IMR-90 (cell line): ENCODE measurements at regions not wholly inside any gene's neighbourhood (a gene's known extent, or its start where the extent isn't known, plus 50 kb on each side); places are given as distances from the start of the nearest gene placed in this dataset.

Source experiments
- ATAC-seq: fragments of 200-7000 bp; cut with Tn5 transposase; 2 replicates; pipeline ENCODE4 v1.9.1; 2020; ENCODE audit warnings: low read depth, mild to moderate bottlenecking, moderate library complexity
- BruUV-seq: library from RNA; stranded (reverse); fragments of 400-500 nt; replicated peaks from 2 replicates; lab custom pipeline; 2021; lab: Mats Ljungman, UMichigan
- CTCF ChIA-PET: fragments of 300-600 bp; formaldehyde crosslinking; extraction: SDS; loops from one replicate; lab custom pipeline; 2021; ENCODE audit warnings: antibody characterized with exemption; lab: Yijun Ruan, JAX
- POLR2A ChIA-PET: fragments of 300-600 bp; sonication (Branson Sonifier 250); formaldehyde crosslinking; loops from one replicate; lab custom pipeline; 2022; ENCODE audit warnings: antibody characterized with exemption; ENCODE audit not compliant: unreplicated experiment; lab: Charles Lee
- DNase-seq: peaks from one replicate; pipeline ENCODE4 v3.0.0; 2013
- H2AFZ ChIP-seq: replicated peaks from 2 replicates; pipeline ENCODE3; 2013; ENCODE audit warnings: low read length, mild to moderate bottlenecking; ENCODE audit not compliant: poor library complexity
- H2AK5ac ChIP-seq: 2 replicates; pipeline ENCODE4 v1.6.1; 2013; ENCODE audit warnings: low read depth, low read length, inconsistent platforms
- H2AK9ac ChIP-seq: replicated peaks from 2 replicates; pipeline ENCODE3; 2013; ENCODE audit warnings: mild to moderate bottlenecking, low read depth, low read length, moderate library complexity; ENCODE audit not compliant: poor library complexity
- H2BK120ac ChIP-seq: 2 replicates; pipeline ENCODE4 v1.6.1; 2013; ENCODE audit warnings: low read depth, low read length, inconsistent platforms
- H2BK15ac ChIP-seq: 3 replicates; pipeline ENCODE4 v1.6.1; 2013; ENCODE audit warnings: low read depth, low read length, inconsistent platforms
- H2BK20ac ChIP-seq: 2 replicates; pipeline ENCODE4 v1.6.1; 2013; ENCODE audit warnings: low read depth, mild to moderate bottlenecking, inconsistent platforms, low read length, moderate library complexity
- H2BK5ac ChIP-seq: 2 replicates; pipeline ENCODE4 v1.6.1; 2013; ENCODE audit warnings: mild to moderate bottlenecking, low read depth, low read length, inconsistent platforms; ENCODE audit not compliant: poor library complexity, severe bottlenecking
- H3K14ac ChIP-seq: replicated peaks from 2 replicates; pipeline ENCODE4 v1.6.1; 2013; ENCODE audit warnings: low read depth, low read length, inconsistent platforms
- H3K18ac ChIP-seq: 2 replicates; pipeline ENCODE4 v1.6.1; 2013; ENCODE audit warnings: low read depth, low read length, control low read depth
- H3K23ac ChIP-seq: 2 replicates; pipeline ENCODE4 v1.6.1; 2013; ENCODE audit warnings: low read depth, low read length, inconsistent platforms
- H3K27ac ChIP-seq: 2 replicates; pipeline ENCODE4 v1.5.1; 2013; ENCODE audit warnings: mild to moderate bottlenecking, control low read depth, low read length; ENCODE audit not compliant: insufficient read depth
- H3K27me3 ChIP-seq: 2 replicates; pipeline ENCODE4 v1.6.1; 2013; ENCODE audit warnings: low read length; ENCODE audit not compliant: control insufficient read depth, insufficient read depth
- H3K36me3 ChIP-seq: 2 replicates; pipeline ENCODE4 v1.6.1; 2013; ENCODE audit warnings: low read length, mixed read lengths; ENCODE audit not compliant: control insufficient read depth, insufficient read depth
- H3K4ac ChIP-seq: 2 replicates; pipeline ENCODE4 v1.6.1; 2013; ENCODE audit warnings: low read depth, low read length, inconsistent platforms
- H3K4me1 ChIP-seq: 2 replicates; pipeline ENCODE4 v1.6.1; 2013; ENCODE audit warnings: low read length, mixed read lengths; ENCODE audit not compliant: control insufficient read depth, insufficient read depth
- H3K4me2 ChIP-seq: 2 replicates; pipeline ENCODE4 v1.6.1; 2013; ENCODE audit warnings: low read depth, mild to moderate bottlenecking, control low read depth, low read length, moderate library complexity
- H3K4me3 ChIP-seq: 2 replicates; pipeline ENCODE4 v1.5.1; 2013; ENCODE audit warnings: low read depth, mild to moderate bottlenecking, control low read depth, low read length, moderate library complexity; ENCODE audit not compliant: insufficient read depth
- H3K56ac ChIP-seq: 2 replicates; pipeline ENCODE4 v1.6.1; 2013; ENCODE audit warnings: low read length, inconsistent platforms; ENCODE audit not compliant: insufficient read depth; ENCODE audit errors: extremely low read depth
- H3K79me1 ChIP-seq, 2 experiments: 2 replicates each; pipeline ENCODE4 v1.6.1; 2013; ENCODE audit warnings: low read length in 2 of 2, inconsistent platforms in 1 of 2, low read depth in 1 of 2
- H3K9ac ChIP-seq: 2 replicates; pipeline ENCODE4 v1.6.1; 2013; ENCODE audit warnings: low read depth, low read length, control low read depth
- H3K9me1 ChIP-seq: 2 replicates; pipeline ENCODE4 v1.6.1; 2013; ENCODE audit warnings: low read length, inconsistent platforms; ENCODE audit not compliant: insufficient read depth
- H3K9me3 ChIP-seq: 2 replicates; pipeline ENCODE4 v1.6.1; 2013; ENCODE audit warnings: low read length; ENCODE audit not compliant: control insufficient read depth, insufficient read depth
- H4K20me1 ChIP-seq: 2 replicates; pipeline ENCODE4 v1.6.1; 2013; ENCODE audit warnings: low read length, inconsistent platforms; ENCODE audit not compliant: insufficient read depth
- H4K5ac ChIP-seq: 2 replicates; pipeline ENCODE4 v1.6.1; 2013; ENCODE audit warnings: mild to moderate bottlenecking, low read depth, low read length, control low read depth
- H4K8ac ChIP-seq, 2 experiments: 2 replicates each; pipeline ENCODE4 v1.6.1; 2013; ENCODE audit warnings: low read depth in 2 of 2, low read length in 2 of 2, control low read depth in 1 of 2, inconsistent platforms in 1 of 2
- H4K91ac ChIP-seq: 2 replicates; pipeline ENCODE4 v1.6.1; 2013; ENCODE audit warnings: low read depth, low read length, inconsistent platforms; ENCODE audit not compliant: insufficient read depth
- BHLHE40 ChIP-seq: fragments of 150-350 bp; IDR thresholded peaks from 2 replicates; pipeline ENCODE4 v1.6.1; 2016; ENCODE audit warnings: mild to moderate bottlenecking, low read depth, low read length
- CHD1 ChIP-seq: IDR thresholded peaks from 2 replicates; pipeline ENCODE4 v1.6.1; 2012; ENCODE audit warnings: low read depth, low read length, improper control_type of control experiment
- FOS ChIP-seq: fragments of 150-350 bp; IDR thresholded peaks from 2 replicates; pipeline ENCODE4 v1.6.1; 2016; ENCODE audit warnings: low read depth, low read length
- MAFK ChIP-seq: IDR thresholded peaks from 2 replicates; pipeline ENCODE4 v1.6.1; 2012; ENCODE audit warnings: low read depth, low read length, improper control_type of control experiment
- MXI1 ChIP-seq: IDR thresholded peaks from 2 replicates; pipeline ENCODE4 v1.6.1; 2012; ENCODE audit warnings: low read depth, mild to moderate bottlenecking, low read length, moderate library complexity, borderline replicate concordance
- NFE2L2 ChIP-seq: fragments of 150-350 bp; IDR thresholded peaks from 2 replicates; pipeline ENCODE4 v1.6.1; 2016; ENCODE audit warnings: low read depth, mild to moderate bottlenecking, low read length
- POLR2A ChIP-seq: IDR thresholded peaks from 2 replicates; pipeline ENCODE4 v1.6.1; 2012; ENCODE audit warnings: mild to moderate bottlenecking, low read depth, low read length
- RAD21 ChIP-seq: IDR thresholded peaks from 2 replicates; pipeline ENCODE4 v1.6.1; 2012; ENCODE audit warnings: low read length, improper control_type of control experiment
- SMC3 ChIP-seq: fragments of 150-350 bp; IDR thresholded peaks from 2 replicates; pipeline ENCODE4 v1.6.1; 2016; ENCODE audit warnings: low read depth, mild to moderate bottlenecking, antibody characterized with exemption, low read length, moderate library complexity
- WGBS, 2 experiments: methylation state at CpG; one replicate each; pipeline versions ENCODE4 v1.1.5 to v1.1.7; 2013; ENCODE audit warnings: missing lambda C conversion rate in 2 of 2; ENCODE audit not compliant: insufficient read length in 1 of 2; ENCODE audit errors: extremely low coverage in 2 of 2; 5-methylcytosine and 5-hydroxymethylcytosine counted together
- dilution Hi-C: fragments of 300-500 bp; cut with HindIII; formaldehyde crosslinking; loops from one replicate; pipeline ENCODE4 v1.14.3; 2018; ENCODE audit warnings: low sequenced_read_pairs; ENCODE audit not compliant: unreplicated experiment
- in situ Hi-C: fragments of 300-500 bp; cut with MboI; formaldehyde crosslinking; loops from 3 replicates; pipeline ENCODE4 v1.14.3; 2019; ENCODE audit warnings: low sequenced_read_pairs, inconsistent platforms, mixed read lengths
- intact Hi-C: fragments of 100-400 bp; cut with micrococcal nuclease; formaldehyde crosslinking; loops from 2 replicates; pipeline ENCODE4 v1.10.0; 2022
- TF ChIP-seq, protein P1 (sequence below): fragments of 150-350 bp; IDR thresholded peaks from 2 replicates; pipeline ENCODE4 v1.6.1; 2017; ENCODE audit warnings: mild to moderate bottlenecking, antibody characterized with exemption, low read length, low read depth
- TF ChIP-seq, protein P2 (sequence below): conservative IDR thresholded peaks from 2 replicates; pipeline ENCODE4 v1.5.1; 2012; ENCODE audit warnings: mild to moderate bottlenecking, low read depth, low read length, improper control_type of control experiment

DNA sequence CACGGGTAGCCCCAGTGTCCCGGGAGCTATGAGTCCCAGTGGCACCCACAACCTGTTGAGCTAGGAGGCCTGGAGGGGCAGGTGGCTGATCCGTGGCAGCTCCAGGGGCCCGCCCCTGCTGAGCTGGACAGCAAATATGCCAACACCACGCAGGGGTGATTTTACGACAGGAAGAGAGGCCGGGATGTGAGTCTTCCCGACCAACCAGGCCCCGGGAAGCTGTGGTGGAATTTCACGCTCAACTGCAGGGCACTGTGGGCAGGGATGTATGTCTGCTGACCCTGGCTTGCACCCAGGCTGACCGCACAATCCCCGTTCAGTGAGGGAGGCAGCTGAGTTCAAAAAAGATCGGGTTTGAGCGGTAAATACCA, 183.9 kb downstream of the ERMARD start:
- no peaks in the 10 kb centered on the region for H3K9me1 ChIP-seq
- H4K8ac ChIP-seq: no peak overlapping the region
- H2BK20ac ChIP-seq: no peak overlapping the region
- no peak overlapping the region for H3K4me2 ChIP-seq
- no peak overlapping the region for H2AFZ ChIP-seq
- no peak overlapping the region for H2BK120ac ChIP-seq
- in situ Hi-C loops (no loop called here), intact Hi-C loops (no loop called here), dilution Hi-C loops (no loop called here)
- H3K36me3 ChIP-seq: no peaks in the 10 kb centered on the region
- H2BK15ac ChIP-seq: no peak overlapping the region
- H3K18ac ChIP-seq: no peak overlapping the region
- no peak overlapping the region for H2AK5ac ChIP-seq
- 69% methylated on average over 4 of the region's 14 CpGs; no CpG with 5 or more reads in 1 of the 2 experiments for WGBS, 2 experiments
- no peak overlapping the region for H3K23ac ChIP-seq
- H3K4me1 ChIP-seq: no peaks in the 10 kb centered on the region
- ChIA-PET CTCF (no interaction called here), POLR2A (no interaction called here)
- H4K5ac ChIP-seq: no peak overlapping the region
- H3K9ac ChIP-seq: no peak overlapping the region
- H3K4ac ChIP-seq: no peak overlapping the region
- no peak overlapping the region for H2BK5ac ChIP-seq
- TF ChIP-seq FOS (no peak), RAD21 (no peak), SMC3 (no peak), NFE2L2 (no peak), BHLHE40 (no peak), MXI1 (no peak), POLR2A (no peak), MAFK (no peak), CHD1 (no peak)
- TF ChIP-seq, protein P1, sequence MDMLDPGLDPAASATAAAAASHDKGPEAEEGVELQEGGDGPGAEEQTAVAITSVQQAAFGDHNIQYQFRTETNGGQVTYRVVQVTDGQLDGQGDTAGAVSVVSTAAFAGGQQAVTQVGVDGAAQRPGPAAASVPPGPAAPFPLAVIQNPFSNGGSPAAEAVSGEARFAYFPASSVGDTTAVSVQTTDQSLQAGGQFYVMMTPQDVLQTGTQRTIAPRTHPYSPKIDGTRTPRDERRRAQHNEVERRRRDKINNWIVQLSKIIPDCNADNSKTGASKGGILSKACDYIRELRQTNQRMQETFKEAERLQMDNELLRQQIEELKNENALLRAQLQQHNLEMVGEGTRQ: no peak
- TF ChIP-seq, protein P2, sequence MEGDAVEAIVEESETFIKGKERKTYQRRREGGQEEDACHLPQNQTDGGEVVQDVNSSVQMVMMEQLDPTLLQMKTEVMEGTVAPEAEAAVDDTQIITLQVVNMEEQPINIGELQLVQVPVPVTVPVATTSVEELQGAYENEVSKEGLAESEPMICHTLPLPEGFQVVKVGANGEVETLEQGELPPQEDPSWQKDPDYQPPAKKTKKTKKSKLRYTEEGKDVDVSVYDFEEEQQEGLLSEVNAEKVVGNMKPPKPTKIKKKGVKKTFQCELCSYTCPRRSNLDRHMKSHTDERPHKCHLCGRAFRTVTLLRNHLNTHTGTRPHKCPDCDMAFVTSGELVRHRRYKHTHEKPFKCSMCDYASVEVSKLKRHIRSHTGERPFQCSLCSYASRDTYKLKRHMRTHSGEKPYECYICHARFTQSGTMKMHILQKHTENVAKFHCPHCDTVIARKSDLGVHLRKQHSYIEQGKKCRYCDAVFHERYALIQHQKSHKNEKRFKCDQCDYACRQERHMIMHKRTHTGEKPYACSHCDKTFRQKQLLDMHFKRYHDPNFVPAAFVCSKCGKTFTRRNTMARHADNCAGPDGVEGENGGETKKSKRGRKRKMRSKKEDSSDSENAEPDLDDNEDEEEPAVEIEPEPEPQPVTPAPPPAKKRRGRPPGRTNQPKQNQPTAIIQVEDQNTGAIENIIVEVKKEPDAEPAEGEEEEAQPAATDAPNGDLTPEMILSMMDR: no peak
- no peak overlapping the region for H3K14ac ChIP-seq
- H3K56ac ChIP-seq: no peak overlapping the region
- H3K27ac ChIP-seq: no peak overlapping the region
- H3K9me3 ChIP-seq: peaks cover 54% of the 10 kb centered on the region
- no peak overlapping the region for H3K4me3 ChIP-seq
- no peak overlapping the region for H2AK9ac ChIP-seq
- ATAC-seq: no peak
- DNase-seq: no peak
- H4K91ac ChIP-seq: no peak overlapping the region
- H3K79me1 ChIP-seq: no peaks in the 10 kb centered on the region
- BruUV-seq: no TSS peak
- no peaks in the 10 kb centered on the region for H4K20me1 ChIP-seq
- H3K27me3 ChIP-seq: no peaks in the 10 kb centered on the region
